ENCODE measurements at regions not wholly inside any gene's neighbourhood (a gene's known extent, or its start where the extent isn't known, plus 50 kb on each side); places are given as distances from the start of the nearest gene placed in this dataset.

GRCh38 chrX:9342561-9343051 is 122.3 kb upstream of the TBL1X start:
- Mint-ChIP-seq H3K4me3 (peak overlapping the region; percentile 72 to 76), H3K27ac (peak overlapping the region; percentile 12 to 85)
- peak; percentile 24 for ATAC-seq (replicated peaks)

GRCh38 chrX:9343971-9344370 is 120.9 kb upstream of the TBL1X start:
- Mint-ChIP-seq H3K27ac (peak overlapping the region in 1 of 2 donors; percentile 80), H3K27me3 (no peaks in the 10 kb centered on the region), H3K4me1 (ENCODE audit: low read depth in 2 of 2) (peaks cover 19 to 27% of the 10 kb centered on the region in 2 donors), H3K4me3 (no peak overlapping the region), H3K9me3 (no peaks in the 10 kb centered on the region), H3K36me3 (ENCODE audit: insufficient read depth) (peaks cover 5% of the 10 kb centered on the region)
- no peak for DNase-seq
- ATAC-seq (replicated peaks) = no peak

More at GRCh38 chrX:9342561-9343051, 122.3 kb upstream of the TBL1X start:
- H3K4me1 Mint-ChIP-seq (ENCODE audit: low read depth in 2 of 2) = peaks cover 24 to 31% of the 10 kb centered on the region in 2 donors
- H3K9me3 Mint-ChIP-seq = no peaks in the 10 kb centered on the region
- H3K36me3 Mint-ChIP-seq (ENCODE audit: insufficient read depth) = peaks cover 5% of the 10 kb centered on the region
- DNase-seq = peak in 2 of 3 experiments; percentile 30 to 47
- no peaks in the 10 kb centered on the region for H3K27me3 Mint-ChIP-seq

GRCh38 chrX:9345957-9346356 is 118.9 kb upstream of the TBL1X start:
- no peak for ATAC-seq (replicated peaks)
- DNase-seq = no peak
- Mint-ChIP-seq H3K9me3 (no peaks in the 10 kb centered on the region), H3K27ac (no peak overlapping the region), H3K27me3 (no peaks in the 10 kb centered on the region), H3K4me1 (ENCODE audit: low read depth in 2 of 2) (peaks cover 11 to 18% of the 10 kb centered on the region in 2 donors), H3K4me3 (no peak overlapping the region), H3K36me3 (ENCODE audit: insufficient read depth) (peaks cover 8% of the 10 kb centered on the region)

- no peak for ATAC-seq (replicated peaks)
- Mint-ChIP-seq H3K4me3 (no peak overlapping the region), H3K27me3 (no peaks in the 10 kb centered on the region), H3K9me3 (no peaks in the 10 kb centered on the region), H3K4me1 (ENCODE audit: low read depth in 2 of 2) (peaks cover 17 to 22% of the 10 kb centered on the region in 2 donors), H3K36me3 (ENCODE audit: insufficient read depth) (peaks cover 10% of the 10 kb centered on the region), H3K27ac (no peak overlapping the region)
- DNase-seq = no peak
These were observed 115.0 kb upstream of the TBL1X start for GRCh38 chrX:9349572-9350494.

- peak overlapping the region; percentile 75 to 78 for H3K4me3 Mint-ChIP-seq
- H3K4me1 Mint-ChIP-seq (ENCODE audit: low read depth in 2 of 2) = peaks cover 25 to 28% of the 10 kb centered on the region in 2 donors
- peaks cover 10% of the 10 kb centered on the region for H3K36me3 Mint-ChIP-seq (ENCODE audit: insufficient read depth)
- ATAC-seq (replicated peaks) (peak; percentile 40), DNase-seq (peak in 1 of 3 experiments; percentile 20)
- peaks cover 0 to 10% of the 10 kb centered on the region in 2 donors for H3K9me3 Mint-ChIP-seq
- H3K27ac Mint-ChIP-seq = peak overlapping the region; percentile 95 to 97
- no peaks in the 10 kb centered on the region for H3K27me3 Mint-ChIP-seq
These were observed 113.7 kb upstream of the TBL1X start for GRCh38 chrX:9351126-9351525.

- peaks cover 10% of the 10 kb centered on the region for H3K36me3 Mint-ChIP-seq (ENCODE audit: insufficient read depth)
- DNase-seq = no peak
- H3K9me3 Mint-ChIP-seq = peaks cover 2 to 17% of the 10 kb centered on the region in 2 donors
- ATAC-seq (replicated peaks) = peak; percentile 15
- peaks cover 30 to 33% of the 10 kb centered on the region in 2 donors for H3K4me1 Mint-ChIP-seq (ENCODE audit: low read depth in 2 of 2)
- no peaks in the 10 kb centered on the region for H3K27me3 Mint-ChIP-seq
- H3K4me3 Mint-ChIP-seq = peak overlapping the region; percentile 75 to 78
- peak overlapping the region; percentile 95 to 97 for H3K27ac Mint-ChIP-seq
These were observed 112.6 kb upstream of the TBL1X start for GRCh38 chrX:9352243-9352642.

- H3K27ac Mint-ChIP-seq = peak overlapping the region; percentile 95 to 97
- peak overlapping the region; percentile 75 to 78 for H3K4me3 Mint-ChIP-seq
- ATAC-seq (replicated peaks) (peak; percentile 16), DNase-seq (peak in 1 of 3 experiments; percentile 18)
- no peaks in the 10 kb centered on the region for H3K27me3 Mint-ChIP-seq
- H3K4me1 Mint-ChIP-seq (ENCODE audit: low read depth in 2 of 2) = peaks cover 30 to 33% of the 10 kb centered on the region in 2 donors
- H3K9me3 Mint-ChIP-seq = peaks cover 2 to 17% of the 10 kb centered on the region in 2 donors
- H3K36me3 Mint-ChIP-seq (ENCODE audit: insufficient read depth) = peaks cover 10% of the 10 kb centered on the region
These were observed 112.0 kb upstream of the TBL1X start for GRCh38 chrX:9352694-9353411.

GRCh38 chrX:9354918-9355317 is 109.9 kb upstream of the TBL1X start:
- peaks cover 10% of the 10 kb centered on the region for H3K36me3 Mint-ChIP-seq (ENCODE audit: insufficient read depth)
- H3K4me1 Mint-ChIP-seq (ENCODE audit: low read depth in 2 of 2) = peaks cover 30 to 33% of the 10 kb centered on the region in 2 donors
- H3K27me3 Mint-ChIP-seq = no peaks in the 10 kb centered on the region
- ATAC-seq (replicated peaks) = no peak
- H3K27ac Mint-ChIP-seq = no peak overlapping the region
- no peak for DNase-seq
- H3K4me3 Mint-ChIP-seq = no peak overlapping the region
- H3K9me3 Mint-ChIP-seq = peaks cover 2 to 17% of the 10 kb centered on the region in 2 donors

GRCh38 chrX:9355739-9356138 is 109.1 kb upstream of the TBL1X start:
- peaks cover 6% of the 10 kb centered on the region for H3K36me3 Mint-ChIP-seq (ENCODE audit: insufficient read depth)
- H3K4me1 Mint-ChIP-seq (ENCODE audit: low read depth in 2 of 2) = peaks cover 30 to 33% of the 10 kb centered on the region in 2 donors
- peak in 1 of 3 experiments; percentile 5 for DNase-seq
- peaks cover 2 to 17% of the 10 kb centered on the region in 2 donors for H3K9me3 Mint-ChIP-seq
- no peaks in the 10 kb centered on the region for H3K27me3 Mint-ChIP-seq
- H3K4me3 Mint-ChIP-seq = peak overlapping the region; percentile 41 to 79
- peak overlapping the region; percentile 90 to 99 for H3K27ac Mint-ChIP-seq
- peak; percentile 52 for ATAC-seq (replicated peaks)

GRCh38 chrX:9356846-9357245 is 108.0 kb upstream of the TBL1X start:
- peaks cover 2 to 17% of the 10 kb centered on the region in 2 donors for H3K9me3 Mint-ChIP-seq
- peak overlapping the region; percentile 90 to 99 for H3K27ac Mint-ChIP-seq
- H3K4me3 Mint-ChIP-seq = peak overlapping the region in 1 of 2 donors; percentile 41

GRCh38 chrX:9357518-9358114 is 107.2 kb upstream of the TBL1X start:
- H3K9me3 Mint-ChIP-seq = peaks cover 2 to 17% of the 10 kb centered on the region in 2 donors
- no peak overlapping the region for H3K4me3 Mint-ChIP-seq
- no peaks in the 10 kb centered on the region for H3K36me3 Mint-ChIP-seq (ENCODE audit: insufficient read depth)
- H3K27ac Mint-ChIP-seq = no peak overlapping the region
- no peak for DNase-seq
- H3K27me3 Mint-ChIP-seq = no peaks in the 10 kb centered on the region
- ATAC-seq (replicated peaks) = no peak
- H3K4me1 Mint-ChIP-seq (ENCODE audit: low read depth in 2 of 2) = peaks cover 19 to 22% of the 10 kb centered on the region in 2 donors

More at GRCh38 chrX:9356846-9357245, 108.0 kb upstream of the TBL1X start:
- H3K36me3 Mint-ChIP-seq (ENCODE audit: insufficient read depth) = peaks cover 2% of the 10 kb centered on the region
- H3K27me3 Mint-ChIP-seq = no peaks in the 10 kb centered on the region
- DNase-seq (no peak), ATAC-seq (replicated peaks) (no peak)
- H3K4me1 Mint-ChIP-seq (ENCODE audit: low read depth in 2 of 2) = peaks cover 26 to 29% of the 10 kb centered on the region in 2 donors

GRCh38 chrX:9362363-9362928 is 102.4 kb upstream of the TBL1X start:
- H3K4me3 Mint-ChIP-seq = no peak overlapping the region
- no peaks in the 10 kb centered on the region for H3K36me3 Mint-ChIP-seq (ENCODE audit: insufficient read depth)
- H3K4me1 Mint-ChIP-seq (ENCODE audit: low read depth in 2 of 2) = peaks cover 0 to 4% of the 10 kb centered on the region in 2 donors
- ATAC-seq (replicated peaks) (no peak), DNase-seq (no peak)
- H3K9me3 Mint-ChIP-seq = no peaks in the 10 kb centered on the region
- no peaks in the 10 kb centered on the region for H3K27me3 Mint-ChIP-seq
- H3K27ac Mint-ChIP-seq = peak overlapping the region in 1 of 2 donors; percentile 72
